SU-DHL-6 (cell line): ENCODE measurements at regions not wholly inside any gene's neighbourhood (a gene's known extent, or its start where the extent isn't known, plus 50 kb on each side); places are given as distances from the start of the nearest gene placed in this dataset.

ENCODE experiments used
- CTCF ChIP-seq: fragments of 200-600 bp; sonication (generic); IDR thresholded peaks from one replicate; pipeline ENCODE4 v1.5.1; 2017; ENCODE audit warnings: antibody characterized with exemption, mild to moderate bottlenecking, low read length, moderate library complexity; ENCODE audit not compliant: insufficient read depth, poor library complexity, severe bottlenecking
- EZH2phosphoT487 ChIP-seq: fragments of 200-600 bp; sonication (generic), shearing (Covaris generic); conservative IDR thresholded peaks from 2 replicates; pipeline ENCODE4 v1.6.1; 2018; ENCODE audit warnings: mild to moderate bottlenecking, antibody characterized with exemption, low read length, moderate library complexity, mixed read lengths

- TF ChIP-seq CTCF: no peak
- no peak for TF ChIP-seq EZH2phosphoT487
Observed at GRCh38 chr11:115656669-115657068, 152.5 kb upstream of the CADM1 start.
